OCI-LY7 (cell line): ENCODE measurements at regions not wholly inside any gene's neighbourhood (a gene's known extent, or its start where the extent isn't known, plus 50 kb on each side); places are given as distances from the start of the nearest gene placed in this dataset.

Source experiments
- CTCF ChIP-seq: fragments of 200-600 bp; sonication (generic); conservative IDR thresholded peaks from 2 replicates; pipeline ENCODE4 v1.5.1; 2014; ENCODE audit warnings: mild to moderate bottlenecking, antibody characterized with exemption, low read length, moderate library complexity, mixed read lengths
- EZH2phosphoT487 ChIP-seq: fragments of 200-600 bp; sonication (generic); IDR thresholded peaks from 2 replicates; pipeline ENCODE4 v1.6.1; 2018; ENCODE audit warnings: low read depth, borderline replicate concordance, mild to moderate bottlenecking, mixed run types, antibody characterized with exemption, low read length, moderate library complexity, mixed read lengths

DNA sequence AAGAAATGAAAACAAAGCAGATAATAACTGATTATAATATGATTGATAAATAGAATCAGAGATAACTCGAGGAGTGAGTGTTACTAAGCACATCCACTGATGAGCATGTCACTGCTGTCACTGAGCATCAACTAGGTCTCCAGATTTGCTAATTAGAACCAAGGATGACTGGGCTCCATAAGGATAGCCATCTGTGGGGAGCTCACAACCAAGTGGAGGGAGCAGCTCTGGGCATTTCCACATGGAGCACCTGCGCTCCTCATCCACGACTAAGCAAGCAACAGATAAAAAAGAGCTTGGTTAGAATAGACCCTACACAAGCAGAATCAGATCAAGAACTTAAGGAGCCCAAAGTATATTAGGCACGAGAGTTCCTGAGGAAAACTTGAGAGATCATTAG is 396.0 kb upstream of the B3GAT1 start:
- TF ChIP-seq CTCF, result no peak
- no peak for TF ChIP-seq EZH2phosphoT487
